ENCODE measurements at regions not wholly inside any gene's neighbourhood (a gene's known extent, or its start where the extent isn't known, plus 50 kb on each side); places are given as distances from the start of the nearest gene placed in this dataset.
"Not testable (repeated sequence)": the region's sequence is repeated elsewhere in the genome, so short reads cannot be mapped to it uniquely, and the experiment has no call there.

GRCh38 chr7:150009620-150010303 is 136.0 kb downstream of the ATP6V0E2 start:
- not testable (repeated sequence) for H3K4me1 ChIP-seq (ENCODE audit: insufficient read depth, low read length); H2AFZ ChIP-seq (ENCODE audit: low read depth, low read length); H3K27me3 ChIP-seq (ENCODE audit: insufficient read depth, low read length); H3K36me3 ChIP-seq (ENCODE audit: insufficient read depth, low read length); H3K9me3 ChIP-seq (ENCODE audit: low read length); H3K4me3 ChIP-seq (ENCODE audit: low read length)

GRCh38 chr7:150016651-150017189 is 143.0 kb downstream of the ATP6V0E2 start:
- H3K4me3 ChIP-seq (ENCODE audit: low read length); H3K36me3 ChIP-seq (ENCODE audit: insufficient read depth, low read length); H3K4me1 ChIP-seq (ENCODE audit: insufficient read depth, low read length); H3K9me3 ChIP-seq (ENCODE audit: low read length); H3K27me3 ChIP-seq (ENCODE audit: insufficient read depth, low read length); H2AFZ ChIP-seq (ENCODE audit: low read depth, low read length): not testable (repeated sequence)

GRCh38 chr7:150020210-150020609 is 146.4 kb downstream of the ATP6V0E2 start:
- not testable (repeated sequence) for H3K4me3 ChIP-seq (ENCODE audit: low read length); H2AFZ ChIP-seq (ENCODE audit: low read depth, low read length); H3K36me3 ChIP-seq (ENCODE audit: insufficient read depth, low read length); H3K9me3 ChIP-seq (ENCODE audit: low read length); H3K4me1 ChIP-seq (ENCODE audit: insufficient read depth, low read length); H3K27me3 ChIP-seq (ENCODE audit: insufficient read depth, low read length)

GRCh38 chr7:150024550-150025490 is 151.1 kb downstream of the ATP6V0E2 start:
- not testable (repeated sequence) for H3K9me3 ChIP-seq (ENCODE audit: low read length); H3K4me3 ChIP-seq (ENCODE audit: low read length); H2AFZ ChIP-seq (ENCODE audit: low read depth, low read length); H3K27me3 ChIP-seq (ENCODE audit: insufficient read depth, low read length); H3K36me3 ChIP-seq (ENCODE audit: insufficient read depth, low read length); H3K4me1 ChIP-seq (ENCODE audit: insufficient read depth, low read length)

GRCh38 chr7:150025802-150026201 is 152.0 kb downstream of the ATP6V0E2 start:
- H3K4me1 ChIP-seq (ENCODE audit: insufficient read depth, low read length); H3K9me3 ChIP-seq (ENCODE audit: low read length); H2AFZ ChIP-seq (ENCODE audit: low read depth, low read length); H3K4me3 ChIP-seq (ENCODE audit: low read length); H3K27me3 ChIP-seq (ENCODE audit: insufficient read depth, low read length); H3K36me3 ChIP-seq (ENCODE audit: insufficient read depth, low read length): not testable (repeated sequence)

GRCh38 chr7:150028344-150029012 is 154.7 kb downstream of the ATP6V0E2 start:
- not testable (repeated sequence) for H3K9me3 ChIP-seq (ENCODE audit: low read length); H3K27me3 ChIP-seq (ENCODE audit: insufficient read depth, low read length); H3K36me3 ChIP-seq (ENCODE audit: insufficient read depth, low read length); H3K4me3 ChIP-seq (ENCODE audit: low read length); H3K4me1 ChIP-seq (ENCODE audit: insufficient read depth, low read length); H2AFZ ChIP-seq (ENCODE audit: low read depth, low read length)

- H3K4me1 ChIP-seq (ENCODE audit: insufficient read depth, low read length); H3K27me3 ChIP-seq (ENCODE audit: insufficient read depth, low read length); H2AFZ ChIP-seq (ENCODE audit: low read depth, low read length); H3K9me3 ChIP-seq (ENCODE audit: low read length); H3K4me3 ChIP-seq (ENCODE audit: low read length); H3K36me3 ChIP-seq (ENCODE audit: insufficient read depth, low read length): not testable (repeated sequence)
These were observed 155.2 kb downstream of the ATP6V0E2 start for GRCh38 chr7:150029013-150029389.

- H2AFZ ChIP-seq (ENCODE audit: low read depth, low read length); H3K4me1 ChIP-seq (ENCODE audit: insufficient read depth, low read length); H3K9me3 ChIP-seq (ENCODE audit: low read length); H3K4me3 ChIP-seq (ENCODE audit: low read length); H3K27me3 ChIP-seq (ENCODE audit: insufficient read depth, low read length); H3K36me3 ChIP-seq (ENCODE audit: insufficient read depth, low read length): not testable (repeated sequence)
These were observed 158.0 kb downstream of the ATP6V0E2 start for GRCh38 chr7:150031733-150032132.

- H3K36me3 ChIP-seq (ENCODE audit: insufficient read depth, low read length); H3K4me3 ChIP-seq (ENCODE audit: low read length); H3K27me3 ChIP-seq (ENCODE audit: insufficient read depth, low read length); H3K9me3 ChIP-seq (ENCODE audit: low read length); H3K4me1 ChIP-seq (ENCODE audit: insufficient read depth, low read length); H2AFZ ChIP-seq (ENCODE audit: low read depth, low read length): not testable (repeated sequence)
These were observed 159.9 kb downstream of the ATP6V0E2 start for GRCh38 chr7:150033711-150034110.

GRCh38 chr7:150035769-150036168 is 162.0 kb downstream of the ATP6V0E2 start:
- H2AFZ ChIP-seq (ENCODE audit: low read depth, low read length); H3K4me3 ChIP-seq (ENCODE audit: low read length); H3K9me3 ChIP-seq (ENCODE audit: low read length); H3K4me1 ChIP-seq (ENCODE audit: insufficient read depth, low read length); H3K27me3 ChIP-seq (ENCODE audit: insufficient read depth, low read length); H3K36me3 ChIP-seq (ENCODE audit: insufficient read depth, low read length): not testable (repeated sequence)

- not testable (repeated sequence) for H3K9me3 ChIP-seq (ENCODE audit: low read length); H2AFZ ChIP-seq (ENCODE audit: low read depth, low read length)
These were observed 165.3 kb downstream of the ATP6V0E2 start for GRCh38 chr7:150039061-150039460.

GRCh38 chr7:150042281-150042680 is 168.5 kb downstream of the ATP6V0E2 start:
- not testable (repeated sequence) for H3K9me3 ChIP-seq (ENCODE audit: low read length); H3K4me3 ChIP-seq (ENCODE audit: low read length); H2AFZ ChIP-seq (ENCODE audit: low read depth, low read length); H3K4me1 ChIP-seq (ENCODE audit: insufficient read depth, low read length); H3K36me3 ChIP-seq (ENCODE audit: insufficient read depth, low read length); H3K27me3 ChIP-seq (ENCODE audit: insufficient read depth, low read length)

More at GRCh38 chr7:150039061-150039460, 165.3 kb downstream of the ATP6V0E2 start:
- not testable (repeated sequence) for H3K4me1 ChIP-seq (ENCODE audit: insufficient read depth, low read length); H3K27me3 ChIP-seq (ENCODE audit: insufficient read depth, low read length); H3K4me3 ChIP-seq (ENCODE audit: low read length); H3K36me3 ChIP-seq (ENCODE audit: insufficient read depth, low read length)

- not testable (repeated sequence) for H3K36me3 ChIP-seq (ENCODE audit: insufficient read depth, low read length); H3K4me1 ChIP-seq (ENCODE audit: insufficient read depth, low read length); H3K9me3 ChIP-seq (ENCODE audit: low read length); H2AFZ ChIP-seq (ENCODE audit: low read depth, low read length); H3K4me3 ChIP-seq (ENCODE audit: low read length)
- peaks cover 11% of the 10 kb centered on the region for H3K27me3 ChIP-seq (ENCODE audit: insufficient read depth, low read length)
These were observed 171.0 kb downstream of the ATP6V0E2 start for GRCh38 chr7:150044771-150045170.

Data from neuron (in vitro differentiated cells).